CD4-positive, alpha-beta T cell treated with Interleukin-15 for 1 hour (primary cell): ENCODE measurements at regions not wholly inside any gene's neighbourhood (a gene's known extent, or its start where the extent isn't known, plus 50 kb on each side); places are given as distances from the start of the nearest gene placed in this dataset.
"Not testable (repeated sequence)": the region's sequence is repeated elsewhere in the genome, so short reads cannot be mapped to it uniquely, and the experiment has no call there.

Experiments used
- DNase-seq: peaks from one replicate; pipeline ENCODE4 v3.0.0-alpha.2; 2020

- DNase-seq: no peak
Observed at GRCh38 chr2:57044931-57045635, 861.3 kb downstream of the CCDC85A start.

GRCh38 chr2:57049273-57049672 is 865.5 kb downstream of the CCDC85A start:
- no peak for DNase-seq

- DNase-seq: no peak
Observed at GRCh38 chr2:57050007-57050406, 866.2 kb downstream of the CCDC85A start.

GRCh38 chr2:57066301-57066700 is 882.5 kb downstream of the CCDC85A start:
- DNase-seq: not testable (repeated sequence)

GRCh38 chr2:57075226-57075625 is 891.4 kb downstream of the CCDC85A start:
- no peak for DNase-seq

GRCh38 chr2:57080035-57080434 is 896.2 kb downstream of the CCDC85A start:
- no peak for DNase-seq

GRCh38 chr2:57084697-57085281 is 901.0 kb downstream of the CCDC85A start:
- DNase-seq: no peak

GRCh38 chr2:57093020-57093419 is 909.2 kb downstream of the CCDC85A start:
- no peak for DNase-seq

- no peak for DNase-seq
Observed at GRCh38 chr2:57097855-57098254, 914.1 kb downstream of the CCDC85A start.

- no peak for DNase-seq
Observed at GRCh38 chr2:57100436-57100835, 916.6 kb downstream of the CCDC85A start.

GRCh38 chr2:57105694-57106093 is 921.9 kb downstream of the CCDC85A start:
- DNase-seq: no peak

GRCh38 chr2:57107353-57107752 is 923.6 kb downstream of the CCDC85A start:
- DNase-seq: no peak

GRCh38 chr2:57111531-57111930 is 927.7 kb downstream of the CCDC85A start:
- no peak for DNase-seq

- DNase-seq: no peak
Observed at GRCh38 chr2:57119141-57119540, 927.5 kb upstream of the VRK2 start.

- DNase-seq: no peak
Observed at GRCh38 chr2:57126410-57126809, 920.2 kb upstream of the VRK2 start.

GRCh38 chr2:57139179-57139578 is 907.4 kb upstream of the VRK2 start:
- no peak for DNase-seq

GRCh38 chr2:57141269-57141668 is 905.3 kb upstream of the VRK2 start:
- DNase-seq: no peak

- no peak for DNase-seq
Observed at GRCh38 chr2:57146951-57147350, 899.7 kb upstream of the VRK2 start.

GRCh38 chr2:57156231-57156924 is 890.2 kb upstream of the VRK2 start:
- DNase-seq: no peak

- no peak for DNase-seq
Observed at GRCh38 chr2:57160976-57161375, 885.6 kb upstream of the VRK2 start.

GRCh38 chr2:57177176-57177575 is 869.4 kb upstream of the VRK2 start:
- DNase-seq: no peak

GRCh38 chr2:57180042-57180567 is 866.5 kb upstream of the VRK2 start:
- no peak for DNase-seq

- no peak for DNase-seq
Observed at GRCh38 chr2:57180678-57181077, 865.9 kb upstream of the VRK2 start.
